GM12873 (cell line): ENCODE measurements at regions not wholly inside any gene's neighbourhood (a gene's known extent, or its start where the extent isn't known, plus 50 kb on each side); places are given as distances from the start of the nearest gene placed in this dataset.

Experiments used
- CTCF ChIP-seq: IDR thresholded peaks from 2 replicates; pipeline ENCODE4 v1.5.1; 2012; ENCODE audit warnings: low read depth, mild to moderate bottlenecking, moderate library complexity, low read length, control low read depth; ENCODE audit not compliant: insufficient read depth; ENCODE audit errors: missing control alignments

DNA sequence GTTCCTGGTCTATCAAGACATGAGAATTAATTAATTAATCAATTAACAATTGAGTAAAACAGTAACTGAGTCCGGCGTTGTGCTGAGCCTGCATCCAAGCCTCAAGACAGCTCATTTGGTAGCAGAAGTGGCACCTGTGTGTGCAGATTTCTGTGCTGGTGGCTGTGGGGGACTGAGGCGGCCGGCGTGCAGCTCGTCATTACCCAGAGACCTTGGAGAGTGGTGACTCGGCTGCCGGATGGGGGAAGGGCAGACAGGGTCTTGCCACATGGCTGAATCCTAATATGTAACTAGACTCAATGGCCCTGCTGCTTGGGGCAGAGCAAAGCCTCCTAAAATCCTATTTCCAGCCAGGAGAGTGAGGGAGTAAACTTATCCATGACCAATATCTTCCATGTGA is 510.2 kb downstream of the TCERG1L start:
- no peak for TF ChIP-seq CTCF

DNA sequence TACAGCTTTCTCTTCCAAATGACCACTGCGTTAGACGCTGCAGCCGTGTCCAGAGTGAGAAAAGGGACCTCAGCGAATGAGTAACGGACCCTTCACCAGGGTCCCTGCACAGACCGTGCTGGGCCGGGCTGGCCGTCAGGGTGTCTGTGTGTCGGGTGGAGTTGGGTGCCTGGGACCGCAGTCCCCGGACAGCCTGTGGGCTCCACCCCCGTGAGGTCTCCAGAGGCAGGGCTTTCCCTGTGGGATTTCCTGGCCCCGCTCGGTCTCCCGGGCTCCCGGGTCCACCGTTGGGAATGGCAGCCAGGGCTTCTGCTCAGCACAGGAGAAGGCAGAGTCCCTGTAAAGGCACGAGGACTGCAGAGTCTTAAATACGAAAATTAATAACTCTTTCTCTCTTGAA is 509.7 kb downstream of the TCERG1L start:
- TF ChIP-seq CTCF, result no peak

DNA sequence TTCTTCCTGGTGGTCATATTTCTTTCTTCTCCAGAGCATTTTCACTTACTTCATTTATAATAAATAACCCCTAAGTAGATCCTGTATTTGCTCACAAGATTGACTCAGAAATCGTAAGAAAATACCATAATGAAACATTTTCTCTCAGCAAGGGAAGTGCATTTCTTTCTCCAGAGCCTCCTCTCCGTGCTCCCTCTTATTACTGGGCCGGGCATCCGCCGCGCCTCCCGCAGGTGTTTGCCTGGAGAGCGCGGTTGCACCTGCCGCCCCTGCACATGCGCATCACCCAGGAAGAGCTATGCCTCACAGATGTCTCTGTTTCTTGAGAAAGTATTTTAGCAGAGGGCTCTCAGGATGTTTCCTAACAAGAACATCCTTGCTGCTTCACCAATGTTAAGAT is 509.2 kb downstream of the TCERG1L start:
- TF ChIP-seq CTCF, result no peak

DNA sequence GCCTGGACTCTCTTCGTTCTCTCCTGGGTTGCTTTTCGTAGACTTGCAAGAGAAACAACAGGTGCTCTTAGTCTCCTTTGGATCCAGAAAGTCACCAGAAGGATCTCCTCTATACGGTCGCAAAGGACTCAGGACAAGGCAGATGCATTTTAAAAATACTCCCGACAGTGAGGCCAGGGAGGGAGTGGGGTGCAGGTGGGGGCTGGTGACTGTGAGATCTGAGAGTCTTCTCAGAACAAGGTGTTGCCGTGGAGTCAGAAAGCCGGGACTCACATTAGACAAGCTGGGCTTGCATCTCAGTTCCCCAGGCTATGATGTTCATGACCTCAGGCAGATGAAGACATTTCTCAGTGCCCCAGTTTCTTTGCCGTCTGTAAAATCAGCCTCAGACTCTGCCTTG is 507.2 kb downstream of the TCERG1L start:
- no peak for TF ChIP-seq CTCF

DNA sequence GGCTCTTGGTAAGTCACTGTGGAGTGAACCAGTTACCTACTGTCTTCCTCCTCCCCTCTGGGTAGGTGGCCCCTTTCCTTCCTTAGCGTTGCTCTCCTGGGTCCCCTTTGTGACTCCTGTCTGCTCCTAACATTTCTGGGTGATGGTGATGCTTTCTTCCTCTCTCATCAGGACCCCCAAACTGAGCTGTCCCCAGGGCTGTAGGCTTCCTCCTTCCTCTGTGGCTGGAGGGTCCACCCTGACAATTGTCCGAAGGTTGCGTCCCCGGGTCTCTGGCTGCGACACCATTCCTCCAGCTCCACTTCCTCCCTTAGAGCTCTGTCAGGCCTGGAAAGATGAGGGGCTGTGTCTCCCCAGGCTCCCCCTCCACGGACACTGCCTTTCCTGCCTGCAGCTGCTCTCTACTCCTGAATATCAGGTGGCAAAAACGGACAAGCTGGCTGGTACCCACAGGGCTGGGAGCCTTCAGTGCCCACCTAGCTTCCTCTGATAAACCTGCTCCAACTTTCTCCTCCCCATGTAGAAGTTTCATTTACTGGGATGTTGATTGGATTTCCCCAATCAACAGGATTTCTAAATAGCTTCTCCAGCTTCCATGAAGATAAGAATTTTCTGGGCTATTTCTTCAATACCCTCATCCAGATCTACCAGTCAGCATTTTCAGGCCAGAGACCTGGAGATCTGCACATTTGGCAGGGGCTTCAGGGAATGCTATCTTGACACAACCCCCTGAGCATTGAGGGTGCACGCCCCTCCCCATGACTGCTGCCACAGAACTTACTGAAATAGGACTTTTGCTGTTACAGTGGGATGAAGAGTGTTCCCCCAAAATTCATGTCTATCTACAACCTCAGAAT is 506.5 kb downstream of the TCERG1L start:
- no peak for TF ChIP-seq CTCF

DNA sequence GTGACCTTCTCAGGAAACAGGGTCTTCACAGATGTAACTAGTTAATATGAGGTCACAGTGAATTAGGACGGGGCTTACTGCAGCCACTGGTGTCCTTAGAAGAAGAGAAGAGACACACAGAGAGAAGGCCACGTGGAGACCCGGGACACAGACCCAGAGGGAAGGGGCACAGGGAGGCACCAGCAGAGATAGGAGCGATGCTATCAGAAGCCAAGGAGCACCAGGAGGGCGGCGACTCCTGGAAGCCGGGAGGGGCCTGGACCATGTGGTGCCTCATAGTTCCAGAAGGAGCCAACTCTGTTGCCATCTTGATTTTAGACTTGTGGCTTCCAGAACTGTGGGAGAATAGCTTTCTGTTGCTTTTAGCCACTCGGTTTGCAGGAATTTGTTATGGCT is 505.9 kb downstream of the TCERG1L start:
- no peak for TF ChIP-seq CTCF

DNA sequence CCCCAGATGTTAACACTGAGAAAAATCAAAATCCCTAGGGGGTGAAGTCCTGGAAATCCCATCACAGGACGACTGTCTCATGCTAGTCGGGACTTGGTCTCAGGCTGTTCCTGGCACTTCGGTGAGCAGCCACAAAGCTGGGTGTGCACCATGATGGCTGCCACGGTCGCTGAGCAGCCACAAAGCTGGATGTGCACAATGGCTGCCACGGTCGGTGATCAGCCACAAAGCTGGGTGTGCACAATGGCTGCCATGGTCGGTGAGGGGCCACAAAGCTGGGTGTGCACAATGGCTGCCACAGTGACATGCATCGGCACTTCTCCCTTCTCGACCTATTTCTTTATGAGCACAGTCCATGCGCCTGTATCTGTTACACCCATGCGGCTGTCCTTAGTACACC is 505.1 kb downstream of the TCERG1L start:
- TF ChIP-seq CTCF, result no peak

- TF ChIP-seq CTCF, result no peak
Measured at GRCh38 chr10:130807096-130807495, 504.4 kb downstream of the TCERG1L start.
